HFFc6 (cell line): ENCODE measurements at regions not wholly inside any gene's neighbourhood (a gene's known extent, or its start where the extent isn't known, plus 50 kb on each side); places are given as distances from the start of the nearest gene placed in this dataset.
"Not testable (repeated sequence)": the region's sequence is repeated elsewhere in the genome, so short reads cannot be mapped to it uniquely, and the experiment has no call there.

Experiments
- DNase-seq: peaks from one replicate; pipeline ENCODE4 v3.0.0-alpha.2; 2018
- H3K27ac Mint-ChIP-seq: 2 replicates; pipeline ENCODE4 v1.8.0; 2020; ENCODE audit warnings: mild to moderate bottlenecking, mixed read lengths
- H3K27me3 Mint-ChIP-seq: 2 replicates; pipeline ENCODE4 v1.8.0; 2021; ENCODE audit warnings: mild to moderate bottlenecking, moderate library complexity, mixed read lengths; ENCODE audit not compliant: insufficient read depth
- H3K36me3 Mint-ChIP-seq: 2 replicates; pipeline ENCODE4 v1.8.0; 2021; ENCODE audit warnings: low read depth, mixed read lengths
- H3K4me1 Mint-ChIP-seq: 2 replicates; pipeline ENCODE4 v1.8.0; 2020; ENCODE audit warnings: low read depth, mixed read lengths
- H3K4me3 Mint-ChIP-seq: 2 replicates; pipeline ENCODE4 v1.8.0; 2020; ENCODE audit warnings: mild to moderate bottlenecking, moderate library complexity, mixed read lengths
- H3K9me3 Mint-ChIP-seq: 2 replicates; pipeline ENCODE4 v1.8.0; 2020; ENCODE audit warnings: mild to moderate bottlenecking, mixed read lengths
- TF ChIP-seq, protein P1 (sequence below): fragments of 200-600 bp; sonication (generic); IDR thresholded peaks from 2 replicates; pipeline ENCODE4 v1.5.0; 2021; ENCODE audit warnings: antibody characterized with exemption, mild to moderate bottlenecking

GRCh38 chr13:98075048-98075447 is 67.8 kb upstream of the FARP1 start:
- Mint-ChIP-seq H3K27me3 (no peaks in the 10 kb centered on the region), H3K4me3 (no peak overlapping the region), H3K9me3 (peaks cover 8% of the 10 kb centered on the region), H3K27ac (no peak overlapping the region), H3K36me3 (peaks cover 16% of the 10 kb centered on the region), H3K4me1 (peaks cover 5% of the 10 kb centered on the region; the same call in 1 of the 2 replicates)
- DNase-seq = no peak
- TF ChIP-seq, protein P1, sequence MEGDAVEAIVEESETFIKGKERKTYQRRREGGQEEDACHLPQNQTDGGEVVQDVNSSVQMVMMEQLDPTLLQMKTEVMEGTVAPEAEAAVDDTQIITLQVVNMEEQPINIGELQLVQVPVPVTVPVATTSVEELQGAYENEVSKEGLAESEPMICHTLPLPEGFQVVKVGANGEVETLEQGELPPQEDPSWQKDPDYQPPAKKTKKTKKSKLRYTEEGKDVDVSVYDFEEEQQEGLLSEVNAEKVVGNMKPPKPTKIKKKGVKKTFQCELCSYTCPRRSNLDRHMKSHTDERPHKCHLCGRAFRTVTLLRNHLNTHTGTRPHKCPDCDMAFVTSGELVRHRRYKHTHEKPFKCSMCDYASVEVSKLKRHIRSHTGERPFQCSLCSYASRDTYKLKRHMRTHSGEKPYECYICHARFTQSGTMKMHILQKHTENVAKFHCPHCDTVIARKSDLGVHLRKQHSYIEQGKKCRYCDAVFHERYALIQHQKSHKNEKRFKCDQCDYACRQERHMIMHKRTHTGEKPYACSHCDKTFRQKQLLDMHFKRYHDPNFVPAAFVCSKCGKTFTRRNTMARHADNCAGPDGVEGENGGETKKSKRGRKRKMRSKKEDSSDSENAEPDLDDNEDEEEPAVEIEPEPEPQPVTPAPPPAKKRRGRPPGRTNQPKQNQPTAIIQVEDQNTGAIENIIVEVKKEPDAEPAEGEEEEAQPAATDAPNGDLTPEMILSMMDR = no peak

GRCh38 chr13:98076309-98076708 is 66.6 kb upstream of the FARP1 start:
- H3K4me3 Mint-ChIP-seq, H3K4me1 Mint-ChIP-seq, H3K9me3 Mint-ChIP-seq: not testable (repeated sequence)

DNA sequence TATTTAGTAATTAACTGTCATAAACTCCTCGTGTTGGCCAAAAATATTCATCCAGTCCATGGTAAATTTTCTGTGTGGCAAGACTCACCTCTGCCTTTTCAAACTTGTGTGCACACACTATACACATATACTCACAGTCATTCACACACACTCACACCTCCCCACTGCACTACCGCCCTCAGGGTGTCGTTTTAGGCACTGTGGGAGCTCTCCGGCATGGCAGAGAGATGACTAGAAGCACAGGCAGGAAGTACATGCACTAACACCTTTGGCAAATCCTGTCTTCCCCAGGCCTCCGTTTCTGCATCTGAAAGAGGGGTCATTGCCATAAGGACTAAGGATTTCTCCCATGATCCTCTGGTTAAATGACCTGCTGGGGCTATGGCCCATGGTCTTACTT is 62.6 kb upstream of the FARP1 start:
- TF ChIP-seq, protein P1 = no peak
- Mint-ChIP-seq H3K9me3 (peaks cover 7% of the 10 kb centered on the region), H3K4me3 (no peak overlapping the region), H3K27me3 (no peaks in the 10 kb centered on the region), H3K27ac (no peak overlapping the region), H3K4me1 (peaks cover 33% of the 10 kb centered on the region), H3K36me3 (peaks cover 16% of the 10 kb centered on the region)
- DNase-seq = no peak

More at GRCh38 chr13:98076309-98076708, 66.6 kb upstream of the FARP1 start:
- not testable (repeated sequence) for H3K27ac Mint-ChIP-seq, H3K27me3 Mint-ChIP-seq, DNase-seq
- peaks cover 16% of the 10 kb centered on the region for H3K36me3 Mint-ChIP-seq

DNA sequence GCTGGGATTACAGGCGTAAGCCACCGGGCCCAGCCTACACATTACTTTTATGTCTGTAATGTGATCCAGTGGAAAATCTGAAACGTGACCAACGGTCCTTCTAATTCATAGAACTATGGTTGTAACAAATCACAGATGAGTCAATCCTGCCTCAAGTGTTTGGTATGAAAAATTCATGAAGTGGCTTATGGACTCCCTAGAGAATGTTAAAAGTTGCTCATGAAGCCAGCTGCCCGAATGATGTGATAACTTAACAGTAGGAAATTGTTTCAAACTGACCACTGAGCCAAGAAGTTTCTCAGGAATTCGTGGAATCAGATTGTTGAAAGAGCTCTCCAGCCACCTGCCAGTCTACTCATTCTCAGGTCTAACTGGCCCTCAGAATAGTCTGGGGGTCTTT is 59.4 kb upstream of the FARP1 start:
- H3K4me3 Mint-ChIP-seq = no peak overlapping the region; the same call in 1 of the 2 replicates
- H3K27me3 Mint-ChIP-seq = no peaks in the 10 kb centered on the region
- H3K27ac Mint-ChIP-seq = peak overlapping the region; percentile 95
- H3K36me3 Mint-ChIP-seq = peaks cover 8% of the 10 kb centered on the region
- DNase-seq = peak; percentile 95
- TF ChIP-seq, protein P1 = peak; percentile 35
- peaks cover 39% of the 10 kb centered on the region for H3K4me1 Mint-ChIP-seq
- no peaks in the 10 kb centered on the region; the same call in 1 of the 2 replicates for H3K9me3 Mint-ChIP-seq

DNA sequence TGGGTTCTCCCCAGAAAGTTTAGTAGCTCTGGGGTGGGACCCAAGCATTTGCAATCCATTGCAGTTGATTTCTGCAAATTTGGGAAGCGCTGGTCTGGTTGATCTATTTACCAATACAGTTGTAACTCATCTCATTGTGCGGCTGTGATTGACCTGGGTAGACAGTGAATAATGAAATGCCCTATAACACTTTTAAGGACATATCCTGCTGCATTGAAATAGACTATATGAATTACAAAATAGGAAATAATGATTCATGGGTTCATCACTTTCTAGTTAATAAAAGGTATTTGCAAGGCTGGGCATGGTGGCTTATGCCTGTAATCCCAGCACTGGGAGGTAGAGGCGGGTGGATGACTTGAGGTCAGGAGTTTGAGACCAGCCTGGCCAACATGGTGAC is 59.0 kb upstream of the FARP1 start:
- Mint-ChIP-seq H3K36me3 (peaks cover 3% of the 10 kb centered on the region), H3K27ac (peak overlapping the region; percentile 95), H3K4me1 (peaks cover 43% of the 10 kb centered on the region), H3K9me3 (no peaks in the 10 kb centered on the region; the same call in 1 of the 2 replicates), H3K4me3 (peak overlapping the region; percentile 20; the same call in 1 of the 2 replicates), H3K27me3 (no peaks in the 10 kb centered on the region)
- DNase-seq = peak; percentile 40
- TF ChIP-seq, protein P1 = no peak

- H3K4me3 Mint-ChIP-seq = peak overlapping the region; percentile 56
- peak; percentile 83 for DNase-seq
- peaks cover 24% of the 10 kb centered on the region for H3K36me3 Mint-ChIP-seq
- TF ChIP-seq, protein P1 = no peak
- peaks cover 15% of the 10 kb centered on the region for H3K9me3 Mint-ChIP-seq
- H3K27me3 Mint-ChIP-seq = no peaks in the 10 kb centered on the region
- H3K27ac Mint-ChIP-seq = peak overlapping the region; percentile 97
- peaks cover 43% of the 10 kb centered on the region for H3K4me1 Mint-ChIP-seq
Observed at GRCh38 chr13:98089246-98089645, 53.6 kb upstream of the FARP1 start.
